HG03108 (cell line): ENCODE measurements at regions not wholly inside any gene's neighbourhood (a gene's known extent, or its start where the extent isn't known, plus 50 kb on each side); places are given as distances from the start of the nearest gene placed in this dataset.

ENCODE experiments used
- ATAC-seq: cut with Tn5 transposase; IDR thresholded peaks from one replicate; pipeline ENCODE4 v1.9.1; 2021; ENCODE audit warnings: moderate library complexity; ENCODE audit not compliant: unreplicated experiment

DNA sequence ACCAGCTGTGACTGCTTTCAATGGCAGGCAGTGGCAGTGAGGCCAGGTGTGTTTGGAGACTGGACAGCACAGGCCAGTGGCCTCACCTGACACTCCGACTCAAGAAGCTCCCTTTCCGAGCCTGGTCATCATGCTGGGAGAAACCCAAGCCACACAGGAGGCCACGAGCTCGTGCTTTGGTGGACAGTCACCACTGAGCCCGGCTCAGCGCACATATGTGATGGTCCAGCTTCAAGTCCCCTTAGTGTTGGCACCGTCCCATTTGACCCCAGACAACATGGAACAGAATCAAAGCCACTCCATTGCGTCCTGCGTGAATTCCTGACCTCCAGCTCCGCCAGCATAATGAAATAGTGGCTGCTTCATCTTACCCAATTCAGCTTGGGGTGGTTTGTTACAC, 64.0 kb upstream of the PPP1R26 start:
- no peak for ATAC-seq

DNA sequence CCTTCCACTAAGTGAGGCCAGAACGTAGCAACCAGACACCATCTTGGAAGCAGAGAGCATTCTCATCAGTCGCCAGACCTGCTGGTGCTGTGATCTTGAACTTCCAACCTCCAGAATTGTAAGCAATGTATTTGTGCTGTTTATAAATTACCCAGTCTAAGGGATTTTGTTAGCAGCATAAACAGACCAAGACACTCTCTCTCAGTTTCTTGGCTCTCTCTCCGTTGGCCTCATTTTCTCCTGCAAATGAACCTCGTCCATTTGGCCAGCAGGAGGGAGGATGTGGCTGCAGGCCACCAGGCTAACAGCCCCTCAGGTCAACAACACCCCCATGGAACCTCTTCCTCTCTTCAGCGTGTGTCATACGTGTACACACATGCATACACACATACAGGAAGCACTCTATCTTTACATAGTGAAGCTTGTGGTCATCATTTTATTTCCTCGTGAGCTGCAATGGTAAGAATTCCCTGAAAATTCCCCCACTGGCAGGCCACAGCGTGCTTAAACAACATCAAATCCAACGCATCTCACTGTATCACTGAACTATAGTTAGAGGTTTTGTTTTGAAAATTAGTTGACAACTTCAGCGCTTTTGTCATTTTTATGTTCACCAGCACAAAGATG, 62.8 kb upstream of the PPP1R26 start:
- ATAC-seq: no peak

DNA sequence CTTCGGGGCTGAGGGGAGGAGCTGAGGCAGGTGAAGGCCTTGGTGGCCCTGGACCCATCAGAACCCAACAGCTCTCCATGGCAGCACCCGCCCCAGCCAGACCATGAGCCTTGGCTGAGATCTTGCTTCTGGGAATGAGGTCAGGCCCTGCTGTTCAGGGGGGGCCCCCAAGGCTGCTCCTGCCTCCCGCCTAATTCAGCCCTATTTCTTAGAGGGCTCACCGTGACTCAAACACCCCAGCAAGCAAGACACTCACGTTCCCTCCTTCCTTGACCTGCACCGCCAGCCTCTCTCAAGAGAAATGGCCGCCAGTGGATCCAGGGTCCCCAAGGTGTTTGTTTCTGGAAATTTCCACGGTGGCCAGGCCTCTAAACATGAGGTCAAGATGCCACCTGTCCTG, 61.4 kb upstream of the PPP1R26 start:
- no peak for ATAC-seq

DNA sequence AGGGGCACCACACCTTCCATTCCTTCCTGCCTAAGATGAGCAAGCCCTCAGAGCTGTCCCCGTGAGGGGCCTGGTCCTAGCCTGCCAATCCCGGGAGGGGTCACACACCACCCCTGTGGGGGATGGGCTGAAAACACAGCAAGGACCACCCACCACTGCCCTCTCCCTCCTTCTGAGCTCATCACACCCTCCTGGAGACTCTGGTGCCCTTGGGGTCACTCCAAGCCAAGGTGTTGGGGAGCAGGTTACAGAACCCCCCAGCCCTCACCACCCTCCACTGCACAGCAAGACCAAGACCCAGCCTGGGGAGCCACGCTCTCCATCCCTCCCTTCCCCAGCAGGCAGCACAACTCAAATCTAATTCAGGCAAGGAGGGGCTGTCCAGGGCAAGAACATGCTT, 60.5 kb upstream of the PPP1R26 start:
- ATAC-seq: no peak

DNA sequence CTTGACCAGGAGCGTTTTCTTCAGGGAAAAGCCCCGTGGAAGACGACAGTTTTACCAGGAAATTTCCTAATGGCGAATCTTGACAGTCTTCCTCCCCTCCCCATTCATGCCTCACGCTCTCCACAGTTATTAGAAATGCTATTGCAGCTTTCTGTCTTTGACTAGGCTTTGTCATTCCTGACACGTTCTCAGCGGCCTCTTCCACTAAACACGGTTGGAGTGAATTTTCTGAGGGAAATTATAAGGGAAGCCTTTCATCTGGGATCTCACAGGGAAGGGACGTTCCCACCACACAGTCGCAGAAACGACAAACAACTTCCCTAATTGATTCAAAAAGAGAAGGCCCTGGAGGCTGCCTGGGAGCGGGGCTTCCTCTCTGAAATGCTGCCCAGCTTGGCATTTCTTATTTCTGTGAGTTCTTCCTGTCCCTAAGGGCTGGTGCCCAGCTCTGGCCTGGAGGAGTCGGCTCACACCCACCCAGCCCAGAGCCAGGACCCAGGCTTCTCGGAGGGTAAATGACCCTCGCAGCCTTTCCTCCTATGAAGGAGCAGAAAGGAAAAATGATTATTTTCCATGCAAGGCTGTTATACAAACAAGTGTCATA, 57.1 kb upstream of the PPP1R26 start:
- ATAC-seq: no peak

DNA sequence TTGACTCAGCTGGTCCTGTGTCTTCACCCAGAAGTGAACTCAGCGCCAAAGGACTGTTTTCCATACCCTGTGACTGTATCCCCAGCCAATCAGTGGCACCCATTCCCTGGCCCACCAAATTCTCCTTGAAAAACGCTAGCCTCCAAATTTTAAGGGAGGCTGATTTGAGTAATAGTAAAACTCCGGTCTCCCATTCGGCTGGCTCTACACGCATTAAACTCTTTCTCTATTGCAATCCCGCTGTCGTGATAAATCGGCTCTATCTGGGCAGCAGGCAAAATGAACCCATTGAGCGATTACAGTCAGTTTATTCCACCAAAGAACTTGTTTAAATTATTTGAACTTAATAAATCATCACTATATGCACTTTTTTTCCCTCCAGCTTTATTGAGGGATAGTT, 55.9 kb upstream of the PPP1R26 start:
- no peak for ATAC-seq
